LNCaP clone FGC (cell line): ENCODE measurements at regions not wholly inside any gene's neighbourhood (a gene's known extent, or its start where the extent isn't known, plus 50 kb on each side); places are given as distances from the start of the nearest gene placed in this dataset.

ENCODE experiments used
- DNase-seq: peaks from one replicate; pipeline ENCODE4 v3.0.0-alpha.2; 2011; ENCODE audit warnings: low read depth
- H3K4me3 ChIP-seq: 2 replicates; pipeline ENCODE4 v1.5.1; 2011; ENCODE audit warnings: mild to moderate bottlenecking, low read depth, low read length, control low read depth
- TF ChIP-seq, protein P1 (sequence below): IDR thresholded peaks from 2 replicates; pipeline ENCODE4 v1.5.1; 2012; ENCODE audit warnings: mild to moderate bottlenecking; ENCODE audit not compliant: control insufficient read depth, insufficient read depth; ENCODE audit errors: extremely low read depth

GRCh38 chr9:28696960-28697359 is 1123.7 kb upstream of the C9orf72 start:
- TF ChIP-seq, protein P1, sequence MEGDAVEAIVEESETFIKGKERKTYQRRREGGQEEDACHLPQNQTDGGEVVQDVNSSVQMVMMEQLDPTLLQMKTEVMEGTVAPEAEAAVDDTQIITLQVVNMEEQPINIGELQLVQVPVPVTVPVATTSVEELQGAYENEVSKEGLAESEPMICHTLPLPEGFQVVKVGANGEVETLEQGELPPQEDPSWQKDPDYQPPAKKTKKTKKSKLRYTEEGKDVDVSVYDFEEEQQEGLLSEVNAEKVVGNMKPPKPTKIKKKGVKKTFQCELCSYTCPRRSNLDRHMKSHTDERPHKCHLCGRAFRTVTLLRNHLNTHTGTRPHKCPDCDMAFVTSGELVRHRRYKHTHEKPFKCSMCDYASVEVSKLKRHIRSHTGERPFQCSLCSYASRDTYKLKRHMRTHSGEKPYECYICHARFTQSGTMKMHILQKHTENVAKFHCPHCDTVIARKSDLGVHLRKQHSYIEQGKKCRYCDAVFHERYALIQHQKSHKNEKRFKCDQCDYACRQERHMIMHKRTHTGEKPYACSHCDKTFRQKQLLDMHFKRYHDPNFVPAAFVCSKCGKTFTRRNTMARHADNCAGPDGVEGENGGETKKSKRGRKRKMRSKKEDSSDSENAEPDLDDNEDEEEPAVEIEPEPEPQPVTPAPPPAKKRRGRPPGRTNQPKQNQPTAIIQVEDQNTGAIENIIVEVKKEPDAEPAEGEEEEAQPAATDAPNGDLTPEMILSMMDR: no peak
- H3K4me3 ChIP-seq: no peak overlapping the region
- DNase-seq: no peak

- H3K4me3 ChIP-seq: no peak overlapping the region
- DNase-seq: no peak
- TF ChIP-seq, protein P1: no peak
Measured at GRCh38 chr9:28699632-28700031, 1126.4 kb upstream of the C9orf72 start.

- DNase-seq: no peak
- TF ChIP-seq, protein P1: no peak
- no peak overlapping the region for H3K4me3 ChIP-seq
Measured at GRCh38 chr9:28707616-28708015, 1134.3 kb upstream of the C9orf72 start.

DNA sequence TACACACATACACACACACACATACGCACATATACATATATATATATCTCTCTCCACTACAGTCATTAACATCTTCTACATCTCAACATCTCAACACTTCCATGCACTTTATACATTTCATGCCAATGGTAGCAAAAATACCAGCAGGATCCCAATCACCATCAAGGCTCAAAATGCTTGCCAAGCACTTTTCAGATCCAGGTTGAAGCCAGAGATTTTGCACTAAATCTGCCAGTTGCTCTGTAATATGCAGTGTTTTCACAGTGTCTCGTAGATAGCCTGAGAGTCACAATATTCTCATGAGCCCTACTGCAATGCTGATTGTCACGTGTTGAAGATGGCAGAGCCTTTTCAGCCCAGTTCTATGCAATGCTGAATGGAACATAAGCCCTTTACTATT is 1140.9 kb upstream of the C9orf72 start:
- DNase-seq: no peak
- H3K4me3 ChIP-seq: no peak overlapping the region
- TF ChIP-seq, protein P1: no peak

DNA sequence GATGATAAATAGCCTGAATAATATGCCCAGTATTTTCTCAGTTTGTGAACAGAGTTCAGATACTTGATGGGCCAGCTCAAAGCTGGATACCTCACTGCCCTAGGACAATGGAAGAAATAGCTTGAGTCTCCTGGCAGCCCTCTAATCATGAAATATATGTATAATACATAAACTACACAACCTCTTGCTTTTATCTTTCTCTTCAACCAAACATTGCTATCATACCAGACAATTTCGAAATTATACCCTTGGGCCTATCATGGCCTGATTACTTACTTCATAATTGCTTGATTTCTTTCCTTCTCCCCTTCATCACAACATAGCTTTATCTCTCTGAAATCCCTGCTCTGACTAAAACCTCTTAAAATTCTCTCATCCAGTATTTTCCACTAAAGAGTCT is 1144.9 kb upstream of the C9orf72 start:
- no peak for DNase-seq
- H3K4me3 ChIP-seq: no peak overlapping the region
- TF ChIP-seq, protein P1: no peak

- TF ChIP-seq, protein P1: no peak
- DNase-seq: no peak
- no peak overlapping the region for H3K4me3 ChIP-seq
Measured at GRCh38 chr9:28720746-28721145, 1147.5 kb upstream of the C9orf72 start.

- no peak for DNase-seq
- no peak overlapping the region for H3K4me3 ChIP-seq
- TF ChIP-seq, protein P1: no peak
Measured at GRCh38 chr9:28730111-28730510, 1156.8 kb upstream of the C9orf72 start.
